Omental fat pad (tissue), 3 donors: ENCODE measurements at regions not wholly inside any gene's neighbourhood (a gene's known extent, or its start where the extent isn't known, plus 50 kb on each side); places are given as distances from the start of the nearest gene placed in this dataset.

Experiments used
- ATAC-seq: fragments of 150-250 bp; one replicate; pipeline ENCODE4 v1.9.1; 2016; ENCODE audit warnings: mild to moderate bottlenecking, moderate library complexity; ENCODE audit not compliant: low FRiP score
- DNase-seq: peaks from one replicate; pipeline ENCODE4 v3.0.0-alpha.2; 2019; ENCODE audit warnings: low spot score
- CTCF ChIP-seq, 3 donors: fragments of 450-650 bp; IDR thresholded peaks; one replicate each; pipeline ENCODE4 v1.5.1; 2016 to 2017; ENCODE audit warnings: antibody characterized with exemption in 3 of 3, mild to moderate bottlenecking in 3 of 3, moderate library complexity in 2 of 3

GRCh38 chr15:96037584-96037983 is 292.9 kb upstream of the NR2F2 start:
- no peak for TF ChIP-seq CTCF (IDR thresholded peaks at IDR 0.05)
- DNase-seq: no peak
- no peak for ATAC-seq

- no peak for TF ChIP-seq CTCF (IDR thresholded peaks at IDR 0.05)
- DNase-seq (no peak), ATAC-seq (no peak)
These were observed 292.4 kb upstream of the NR2F2 start for GRCh38 chr15:96038131-96038530.

DNA sequence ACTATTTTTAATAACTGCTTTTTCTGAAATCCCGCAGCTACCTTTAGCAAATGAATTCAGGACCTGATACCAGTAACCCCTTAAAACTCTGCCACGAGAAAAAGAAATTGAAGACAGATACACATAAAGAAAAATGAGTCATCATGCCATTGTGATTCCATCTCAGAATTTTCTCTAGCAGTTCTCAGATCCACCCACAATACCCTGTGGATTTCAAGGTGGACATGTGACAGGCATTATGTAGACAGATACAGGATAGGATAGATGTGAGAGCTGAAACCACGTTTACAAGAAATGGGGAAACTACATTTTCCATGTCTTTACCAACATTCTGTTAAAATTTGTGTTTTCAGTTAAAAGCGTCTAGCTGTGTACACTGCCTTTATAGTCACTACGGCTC is 291.9 kb upstream of the NR2F2 start:
- TF ChIP-seq CTCF (IDR thresholded peaks at IDR 0.05): no peak
- DNase-seq (no peak), ATAC-seq (no peak)

DNA sequence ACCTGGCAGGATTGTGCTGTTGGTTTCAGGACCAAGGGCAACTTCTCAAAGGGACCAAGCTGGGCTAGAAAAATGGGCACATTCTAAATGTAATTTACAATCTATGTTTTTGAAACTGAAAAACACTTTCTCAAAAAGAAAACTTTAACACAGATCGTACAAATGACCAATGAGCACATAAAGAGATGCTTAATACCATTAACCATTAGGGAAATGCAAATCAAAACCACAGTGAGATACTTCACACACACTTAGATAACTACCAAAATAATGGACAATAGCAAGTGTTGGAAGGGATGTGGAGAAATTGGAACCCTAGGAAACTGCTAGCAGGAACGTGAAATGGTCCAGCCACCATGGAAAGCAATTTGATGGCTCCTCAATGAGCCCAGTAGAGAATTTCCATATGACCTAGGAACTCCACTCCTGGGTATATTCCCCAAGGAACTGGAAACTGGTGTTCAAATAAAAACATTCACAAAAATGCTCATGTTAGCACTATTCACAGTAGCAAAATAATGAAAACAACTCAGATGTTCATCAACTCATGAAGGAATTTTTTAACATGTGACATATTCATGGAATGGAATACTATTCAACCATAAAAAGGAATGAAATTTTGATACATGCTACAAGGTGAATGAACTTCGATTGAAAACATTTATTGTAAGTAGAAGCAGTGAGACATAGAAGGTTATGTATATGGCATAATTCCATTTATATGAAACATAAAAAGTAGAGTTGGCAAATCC is 288.3 kb upstream of the NR2F2 start:
- ATAC-seq: no peak
- no peak for TF ChIP-seq CTCF (IDR thresholded peaks at IDR 0.05)

GRCh38 chr15:96042734-96043224 is 287.7 kb upstream of the NR2F2 start:
- no peak for TF ChIP-seq CTCF (IDR thresholded peaks at IDR 0.05)
- ATAC-seq: no peak

More for the DNA sequence above, 288.3 kb upstream of the NR2F2 start:
- no peak for DNase-seq

DNA sequence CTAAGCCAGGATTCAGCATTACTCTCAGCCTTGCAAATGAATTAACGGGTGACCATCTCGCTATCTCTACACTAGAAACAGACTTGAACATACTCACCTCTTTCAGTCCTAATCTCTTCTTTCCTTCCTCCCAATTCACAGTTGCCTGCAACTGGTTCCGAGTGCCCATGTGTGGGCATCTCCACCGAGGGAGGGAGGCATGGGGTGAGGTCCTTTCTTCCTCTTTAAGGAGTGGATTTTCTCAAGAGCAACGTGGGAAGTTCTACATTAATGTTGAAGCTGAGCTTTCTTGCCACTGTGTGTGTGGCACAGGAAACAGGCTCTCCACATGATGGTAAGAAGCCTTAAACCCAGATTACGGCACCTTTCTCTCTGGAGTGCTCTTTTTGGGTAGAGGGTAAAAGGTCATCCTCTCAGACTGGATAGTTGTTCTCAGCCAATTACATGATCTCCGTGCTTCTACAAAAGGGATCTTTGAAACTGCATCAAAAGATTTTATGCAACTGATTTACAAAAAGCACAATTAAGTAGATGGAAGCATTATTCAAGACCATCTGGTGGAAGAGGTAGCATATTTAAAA is 286.8 kb upstream of the NR2F2 start:
- DNase-seq: no peak
- no peak for TF ChIP-seq CTCF (IDR thresholded peaks at IDR 0.05)
- ATAC-seq: no peak

More at GRCh38 chr15:96042734-96043224, 287.7 kb upstream of the NR2F2 start:
- DNase-seq: no peak
